ENCODE measurements at regions not wholly inside any gene's neighbourhood (a gene's known extent, or its start where the extent isn't known, plus 50 kb on each side); places are given as distances from the start of the nearest gene placed in this dataset.
"Not testable (repeated sequence)": the region's sequence is repeated elsewhere in the genome, so short reads cannot be mapped to it uniquely, and the experiment has no call there.

DNA sequence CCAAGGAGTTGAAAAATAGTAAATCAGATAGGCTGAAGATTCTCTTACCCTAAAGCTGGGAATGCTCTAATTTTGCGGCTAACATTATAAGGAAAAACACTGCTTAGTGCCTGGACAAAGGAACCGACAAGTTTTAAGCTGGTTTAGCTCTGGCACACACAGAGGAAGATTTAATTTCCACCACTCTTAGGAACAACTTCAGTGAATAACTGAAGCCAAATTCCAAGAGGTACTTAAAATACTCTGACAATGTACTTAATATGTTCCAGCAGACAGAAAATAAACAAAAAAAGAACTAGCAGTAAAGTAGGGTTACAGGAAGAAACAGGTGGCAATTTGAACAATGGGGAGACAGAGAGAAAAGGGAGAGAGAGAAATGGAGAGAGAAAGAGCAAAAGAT, 340.8 kb upstream of the NDST4 start:
- no peak for DNase-seq (ENCODE audit: low read depth)

DNA sequence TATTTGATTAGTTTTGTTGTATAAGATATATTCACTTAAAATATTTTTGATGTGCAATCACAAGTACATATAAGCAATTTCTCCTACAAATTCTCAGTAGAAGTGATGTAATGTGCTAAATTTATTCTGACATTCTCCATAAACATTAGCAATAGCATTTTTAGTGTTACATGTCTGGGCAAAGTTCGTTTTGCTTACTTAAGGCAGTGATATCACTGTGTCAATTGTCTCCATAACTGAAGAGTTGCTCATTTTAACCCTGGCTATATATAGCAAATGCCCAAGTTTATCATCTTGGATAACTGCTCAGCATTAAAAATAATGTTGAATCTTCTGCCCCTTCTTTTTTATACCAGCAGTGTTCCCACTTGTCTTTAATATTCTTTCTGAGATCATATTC, 340.0 kb upstream of the NDST4 start:
- no peak for DNase-seq (ENCODE audit: low read depth)

DNA sequence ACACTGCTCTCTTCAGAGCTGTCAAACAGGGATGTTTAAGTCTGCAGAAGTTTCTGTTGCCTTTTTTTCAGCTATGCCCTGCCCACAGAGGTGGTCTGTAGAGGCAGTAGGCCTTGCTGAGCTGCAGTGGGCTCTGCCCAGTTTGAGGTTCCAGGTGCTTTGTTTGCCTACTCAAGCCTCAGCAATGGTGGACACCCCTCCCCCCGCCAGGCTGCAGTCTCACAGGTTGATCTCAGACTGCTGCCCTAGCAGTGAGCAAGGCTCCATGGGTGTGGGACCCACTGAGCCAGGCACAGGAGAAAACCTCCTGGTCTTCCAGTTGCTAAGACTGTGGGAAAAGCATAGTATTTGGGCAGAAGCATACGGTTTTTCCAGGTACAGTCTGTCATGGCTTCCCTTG, 338.8 kb upstream of the NDST4 start:
- not testable (repeated sequence) for DNase-seq (ENCODE audit: low read depth)

DNA sequence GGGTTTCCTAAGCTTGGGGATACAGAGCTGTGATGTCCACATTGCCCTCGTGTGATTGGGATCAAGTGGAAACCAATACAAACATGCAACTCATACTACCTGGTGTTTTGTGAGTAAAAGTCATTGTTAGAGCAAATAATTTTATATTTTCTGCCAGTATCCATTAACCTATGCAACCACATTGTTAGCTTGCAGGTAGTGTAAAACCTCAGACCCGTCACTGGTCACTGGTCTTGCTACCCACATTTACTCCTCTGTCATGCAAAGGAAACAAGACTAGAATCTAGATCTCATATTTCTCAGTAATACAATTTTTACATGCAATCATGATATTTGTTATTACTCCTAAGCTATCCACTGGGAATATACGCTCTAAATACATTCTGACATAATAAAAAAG, 324.3 kb upstream of the NDST4 start:
- no peak for DNase-seq (ENCODE audit: low read depth)

DNA sequence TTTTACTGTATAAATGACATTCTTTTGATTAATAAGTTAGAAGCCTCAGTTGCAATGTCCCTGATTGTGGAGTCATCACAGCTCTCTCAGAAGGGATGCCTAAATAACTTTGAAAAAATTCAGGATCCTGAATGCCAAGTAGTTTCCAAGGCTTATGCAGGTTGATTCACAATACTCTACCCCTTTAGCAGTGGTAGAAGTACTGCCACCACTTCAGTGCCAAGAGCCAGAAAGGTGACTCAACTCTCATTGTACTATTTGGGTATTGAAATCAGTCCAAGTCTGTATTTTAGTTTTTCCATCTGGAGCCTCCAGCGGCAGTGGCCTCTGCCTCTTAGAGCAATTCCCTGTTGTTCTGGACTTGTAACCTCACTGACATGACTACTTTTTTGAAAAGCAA, 320.1 kb upstream of the NDST4 start:
- DNase-seq (ENCODE audit: low read depth), result no peak

DNA sequence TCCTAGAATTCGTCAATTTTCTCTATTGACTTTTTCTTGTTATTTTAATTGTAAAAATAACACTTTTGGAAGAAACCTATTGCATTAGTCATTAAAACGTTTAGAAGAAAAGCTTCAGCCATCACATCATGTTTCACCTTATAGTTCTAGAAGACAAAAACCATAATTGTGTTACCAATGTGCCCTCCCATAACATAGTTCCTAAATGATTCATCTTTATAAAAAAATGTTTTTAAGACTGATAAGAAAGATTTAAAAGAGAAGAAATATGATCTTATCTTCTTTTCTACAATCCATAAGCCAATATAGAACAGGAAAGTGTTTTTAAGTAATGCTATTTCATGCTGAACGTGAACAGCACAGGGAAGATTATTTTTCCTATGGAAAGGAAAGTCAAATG, 316.6 kb upstream of the NDST4 start:
- no peak for DNase-seq (ENCODE audit: low read depth)

DNA sequence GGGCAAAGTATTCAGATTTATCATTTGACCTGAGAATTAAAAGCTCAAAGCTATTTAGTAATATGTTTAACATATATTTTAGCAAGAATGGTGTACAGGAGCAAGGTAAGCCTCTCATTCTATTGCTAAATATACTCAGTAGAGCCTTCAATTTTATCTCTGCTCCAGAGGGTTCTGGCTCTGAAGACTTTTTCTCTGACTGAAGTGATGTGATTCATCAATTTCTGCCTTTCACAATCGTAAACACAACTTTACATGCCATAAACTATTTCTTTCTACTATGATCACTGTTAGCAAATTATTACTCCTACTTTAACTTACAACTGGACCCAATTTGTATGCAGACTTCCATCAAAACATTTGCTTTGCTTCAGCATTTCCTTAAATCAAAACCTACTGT, 315.0 kb upstream of the NDST4 start:
- no peak for DNase-seq (ENCODE audit: low read depth)

DNA sequence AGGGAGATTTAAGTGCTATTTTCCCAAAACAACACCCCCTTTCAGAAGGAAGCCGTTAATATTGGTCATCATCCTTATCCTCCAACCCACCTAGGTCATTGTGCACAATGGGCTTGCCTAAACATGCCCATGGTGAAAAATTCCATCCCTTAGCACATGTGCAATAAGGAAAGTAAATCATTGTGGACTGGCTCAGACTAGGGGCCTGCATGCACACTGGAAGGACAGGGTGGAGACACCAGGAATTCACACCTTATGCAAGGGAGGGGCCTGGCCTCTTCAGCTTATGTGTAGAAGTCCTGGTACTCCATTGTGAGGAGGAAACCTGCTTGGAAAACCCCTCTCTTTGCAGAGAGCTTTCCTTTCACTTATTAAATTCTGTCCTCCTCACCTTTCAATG, 311.4 kb upstream of the NDST4 start:
- DNase-seq (ENCODE audit: low read depth), result no peak

DNA sequence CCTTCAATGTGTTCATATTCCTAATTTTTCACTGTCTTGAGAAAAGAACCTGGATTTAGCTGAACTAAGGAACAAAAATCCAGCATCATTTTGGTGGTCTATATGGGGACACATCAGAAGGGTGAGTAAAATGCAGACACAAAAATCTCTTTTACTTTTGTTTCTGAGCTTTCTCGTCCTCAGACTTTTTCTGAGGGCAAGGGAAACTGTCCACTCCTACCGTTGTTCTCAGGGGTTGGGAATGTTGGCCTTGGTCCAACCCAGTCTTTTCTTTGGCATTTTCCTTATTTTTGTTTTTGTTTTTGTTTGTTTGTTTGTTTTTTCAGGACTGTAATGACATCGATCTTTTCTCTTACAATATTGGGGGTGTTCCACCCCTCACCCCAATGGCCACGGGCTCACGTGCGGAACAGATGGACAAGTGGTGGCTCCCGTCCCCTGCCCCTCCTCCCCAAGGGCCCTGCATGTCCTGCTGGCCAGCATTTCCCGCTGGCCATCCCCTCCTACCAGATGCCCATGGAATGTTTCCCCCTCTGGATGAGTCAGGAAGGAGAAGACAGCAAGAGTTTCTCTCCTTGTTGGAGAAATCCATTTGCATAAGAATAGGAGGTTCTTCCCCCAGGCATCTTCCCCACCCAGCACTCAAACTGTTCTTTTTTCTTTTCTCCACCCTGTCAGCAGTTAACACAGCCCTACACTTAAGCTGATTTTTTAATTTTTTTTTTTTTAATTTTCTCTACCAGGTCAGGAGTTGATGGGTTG, 305.4 kb upstream of the NDST4 start:
- no peak for DNase-seq (ENCODE audit: low read depth)

DNA sequence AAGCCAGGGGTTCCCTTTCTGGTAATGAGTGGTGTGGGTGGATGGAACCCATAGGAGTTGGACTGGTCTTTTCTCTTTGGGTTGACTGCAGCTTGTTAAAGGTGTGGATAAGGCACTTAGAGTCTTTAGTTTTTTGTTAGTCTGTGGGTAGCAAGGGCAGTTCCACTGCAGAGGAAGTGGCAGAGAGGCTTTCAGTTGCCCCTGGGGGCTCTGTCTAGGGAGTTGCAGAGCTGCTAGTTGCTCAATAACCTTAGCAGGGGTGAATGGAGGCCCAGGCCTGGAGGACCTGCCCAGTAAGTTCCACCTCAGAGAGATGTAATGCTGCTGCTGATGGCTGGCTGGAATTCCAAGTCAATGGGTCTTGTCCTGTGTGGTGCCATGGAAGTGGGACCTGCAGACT, 282.6 kb upstream of the NDST4 start:
- no peak for DNase-seq (ENCODE audit: low read depth)

DNA sequence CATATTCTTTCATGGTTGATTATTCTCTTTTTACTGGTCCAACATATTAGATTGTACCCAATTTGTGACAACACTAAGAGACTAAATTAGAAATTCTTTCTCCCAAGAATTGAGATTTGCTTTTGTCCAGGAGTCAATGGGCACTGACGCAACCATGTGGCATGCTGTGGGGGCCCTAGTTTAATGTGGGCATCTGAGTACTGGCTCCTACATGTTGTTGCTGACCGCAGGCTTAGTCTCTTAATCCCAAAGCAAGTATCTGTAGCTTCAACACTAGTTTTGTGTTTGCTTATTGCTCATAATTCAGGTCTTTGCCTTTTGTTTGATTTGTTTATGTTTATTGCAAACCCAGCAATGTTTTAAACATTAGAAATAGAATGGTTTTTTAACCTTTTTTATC, 263.4 kb upstream of the NDST4 start:
- DNase-seq (ENCODE audit: low read depth), result no peak

DNA sequence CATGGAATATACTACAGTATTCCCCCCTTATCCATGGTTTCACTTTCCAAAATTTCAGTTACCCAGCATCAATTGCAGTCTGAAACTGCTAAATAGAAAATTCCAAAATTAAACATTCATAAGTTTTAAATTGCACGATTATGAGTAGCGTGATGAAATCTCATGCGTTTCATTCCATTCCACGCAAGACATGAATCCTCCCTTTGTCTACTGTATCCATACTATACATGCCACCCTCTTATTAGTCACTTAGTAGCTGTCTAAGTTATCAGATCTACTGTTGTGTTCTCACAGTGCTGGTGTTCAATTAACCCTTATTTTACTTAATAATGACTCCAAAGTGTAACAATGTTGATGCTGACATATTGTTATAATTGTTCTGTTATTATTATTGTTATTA, 261.2 kb upstream of the NDST4 start:
- DNase-seq (ENCODE audit: low read depth), result no peak

DNA sequence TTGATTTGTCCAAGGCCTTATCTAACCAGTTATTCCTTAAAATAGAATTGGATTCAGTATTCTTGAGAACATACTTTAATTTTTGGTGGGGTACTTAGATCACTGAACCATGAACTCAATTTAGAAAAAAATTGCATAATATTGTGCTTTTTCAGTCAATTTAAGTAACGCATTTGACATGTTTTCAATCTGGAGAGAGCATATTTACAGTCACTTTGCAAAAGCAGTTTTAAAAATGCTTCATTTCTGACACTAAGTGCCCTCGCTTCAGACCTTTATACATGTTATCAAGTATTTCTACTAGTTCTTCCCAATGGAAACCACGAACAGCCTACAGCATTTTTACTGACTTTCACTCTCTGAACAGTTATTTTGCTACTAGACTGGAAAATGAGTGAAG, 257.1 kb upstream of the NDST4 start:
- DNase-seq (ENCODE audit: low read depth), result no peak

DNA sequence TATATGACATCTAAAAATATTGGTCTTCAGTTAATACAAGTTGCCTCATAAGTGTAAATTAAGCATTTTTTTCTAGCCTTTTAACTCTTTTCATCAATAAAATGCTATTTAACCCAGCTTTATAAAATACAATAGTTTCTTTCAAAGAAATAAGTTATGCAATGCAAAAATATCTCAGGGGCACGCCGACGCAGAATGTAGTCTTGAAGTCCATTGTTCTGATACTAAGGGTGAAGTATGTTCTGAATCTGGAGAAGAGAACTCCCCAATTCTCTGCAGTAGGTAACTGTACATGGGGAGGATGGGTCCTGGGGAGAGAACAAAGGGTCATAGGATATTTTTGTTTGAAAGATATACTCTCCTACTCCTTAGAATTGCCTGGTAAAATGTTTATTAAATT, 256.6 kb upstream of the NDST4 start:
- DNase-seq (ENCODE audit: low read depth), result no peak

DNA sequence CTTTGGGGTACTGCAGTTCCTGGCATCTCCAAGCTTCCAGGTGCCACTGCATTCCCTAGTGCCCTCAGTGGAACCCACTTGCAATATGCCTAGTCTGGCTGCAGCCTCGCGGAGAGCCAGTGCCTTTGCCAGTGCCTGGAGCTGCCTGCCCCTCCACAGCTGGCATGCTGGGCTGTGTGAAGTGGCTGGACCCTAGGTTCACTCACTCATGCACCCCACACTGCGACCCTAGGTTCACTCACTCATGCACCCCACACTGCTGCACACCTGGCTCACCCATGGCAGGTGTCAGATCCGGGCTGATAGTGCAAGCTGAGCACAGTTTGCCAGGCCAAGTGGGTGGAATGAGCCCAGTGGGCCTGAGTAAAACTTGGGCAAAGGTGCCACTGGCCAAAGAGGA, 253.0 kb upstream of the NDST4 start:
- DNase-seq (ENCODE audit: low read depth), result no peak

DNA sequence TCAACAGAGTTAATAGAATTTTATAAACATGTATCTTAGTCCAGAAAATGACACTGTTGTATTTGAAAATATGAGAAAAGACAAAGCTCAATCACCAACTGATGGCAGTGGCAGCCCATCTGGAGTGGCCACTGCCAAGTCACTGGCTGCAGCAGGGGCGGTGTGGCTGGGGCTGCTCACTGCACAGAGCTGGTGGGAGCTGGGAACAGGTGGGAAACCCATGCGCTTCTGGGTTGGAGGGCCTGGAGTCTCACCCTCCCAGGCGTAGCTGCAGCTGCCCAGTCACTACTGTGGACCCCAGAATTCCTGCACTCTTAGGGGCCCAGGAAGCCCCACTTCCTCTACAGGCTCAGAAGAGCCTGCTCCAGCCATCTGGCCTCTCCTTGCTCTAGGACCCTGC, 251.8 kb upstream of the NDST4 start:
- no peak for DNase-seq (ENCODE audit: low read depth)

DNA sequence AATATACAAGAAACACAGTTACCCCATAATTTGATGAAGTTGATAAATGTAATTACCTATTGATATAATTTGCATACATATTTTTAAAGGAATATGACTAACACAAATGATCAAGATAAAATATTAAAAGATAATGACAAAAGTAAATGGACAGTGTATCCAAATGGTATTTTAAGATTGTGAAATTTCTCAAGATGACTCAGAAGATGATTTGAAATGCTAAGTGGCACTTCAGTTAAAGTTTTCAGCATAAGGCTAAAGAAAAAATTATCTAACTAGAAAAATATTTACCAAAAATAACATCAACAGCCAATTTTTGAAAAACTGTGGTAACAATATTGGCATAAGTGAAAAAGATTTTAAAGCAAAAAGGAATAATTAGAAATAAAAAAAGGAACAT, 248.4 kb upstream of the NDST4 start:
- DNase-seq (ENCODE audit: low read depth), result no peak

DNA sequence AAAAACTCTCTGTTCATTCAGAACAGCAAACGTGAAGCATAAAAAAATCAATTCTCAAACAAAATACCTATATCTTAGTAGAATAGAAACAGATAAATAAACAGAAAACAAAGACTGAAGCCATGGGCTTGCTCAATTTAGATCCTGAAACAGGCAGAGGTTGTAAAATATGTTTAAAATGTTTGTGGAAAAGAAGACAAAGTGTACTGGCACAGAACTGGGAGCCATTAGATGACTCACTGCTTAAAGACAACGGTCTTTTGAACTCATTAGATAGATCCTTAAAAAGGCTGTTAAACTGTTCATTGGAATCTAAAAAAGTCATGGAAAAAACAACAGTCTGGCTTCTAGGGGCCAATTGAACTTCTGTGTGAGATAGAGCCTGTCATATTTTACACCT, 247.0 kb upstream of the NDST4 start:
- no peak for DNase-seq (ENCODE audit: low read depth)

DNA sequence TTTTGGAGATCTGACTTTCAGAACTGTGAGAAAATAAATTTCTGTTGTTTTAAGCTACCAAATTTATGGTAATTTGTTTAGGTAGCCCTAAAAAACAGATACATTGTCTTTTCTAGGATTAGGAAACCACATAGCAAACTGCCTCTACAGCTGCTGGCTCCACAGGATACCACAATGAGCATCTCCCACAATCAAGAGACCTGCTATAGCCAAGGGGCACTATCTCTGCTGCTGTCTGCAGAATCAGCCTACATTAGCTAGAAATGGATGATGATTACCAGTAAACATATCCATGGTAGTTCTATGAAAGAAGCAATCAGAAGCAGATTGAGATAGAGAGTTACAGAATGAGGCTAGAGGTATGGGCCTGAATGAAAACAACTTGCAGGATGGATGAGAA, 244.4 kb upstream of the NDST4 start:
- DNase-seq (ENCODE audit: low read depth), result no peak

DNA sequence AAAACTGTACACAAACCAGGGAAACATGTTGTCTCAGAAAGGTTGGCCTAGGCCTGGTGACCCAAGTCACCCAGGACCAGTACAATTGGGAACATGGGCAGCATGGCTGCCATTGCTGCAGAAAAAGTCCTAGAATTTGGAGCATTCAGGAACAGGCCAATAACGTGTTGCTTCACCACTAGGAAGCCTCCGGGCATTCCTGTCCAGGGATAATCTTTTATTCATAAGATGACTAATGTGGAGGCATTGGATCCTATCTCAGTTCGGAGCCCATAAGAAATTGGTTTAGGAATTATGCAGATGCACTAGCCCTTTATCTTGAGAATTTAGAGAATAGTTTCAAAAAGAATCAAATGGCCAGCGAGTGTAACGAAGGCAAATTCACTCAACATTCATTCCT, 242.8 kb upstream of the NDST4 start:
- DNase-seq (ENCODE audit: low read depth), result no peak

DNA sequence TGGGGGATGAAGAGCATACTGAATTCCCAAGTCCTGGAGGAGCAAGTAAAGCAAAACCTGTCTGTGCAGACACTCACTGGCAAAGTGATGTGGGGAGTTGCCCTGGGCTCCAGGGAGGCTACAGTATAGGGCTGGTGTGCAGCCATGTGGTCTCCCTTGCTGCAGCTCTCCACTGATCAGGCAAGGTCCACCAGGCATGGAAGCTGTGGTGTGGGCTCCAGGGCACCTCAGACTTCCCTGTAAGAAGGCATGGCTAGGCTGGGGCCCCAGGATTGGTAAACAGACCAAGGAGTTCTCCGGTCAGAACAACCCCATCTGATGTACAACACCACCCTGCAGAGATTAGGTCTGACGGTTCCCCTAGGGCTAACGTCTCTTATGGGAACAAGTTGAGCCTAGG, 241.9 kb upstream of the NDST4 start:
- no peak for DNase-seq (ENCODE audit: low read depth)

DNA sequence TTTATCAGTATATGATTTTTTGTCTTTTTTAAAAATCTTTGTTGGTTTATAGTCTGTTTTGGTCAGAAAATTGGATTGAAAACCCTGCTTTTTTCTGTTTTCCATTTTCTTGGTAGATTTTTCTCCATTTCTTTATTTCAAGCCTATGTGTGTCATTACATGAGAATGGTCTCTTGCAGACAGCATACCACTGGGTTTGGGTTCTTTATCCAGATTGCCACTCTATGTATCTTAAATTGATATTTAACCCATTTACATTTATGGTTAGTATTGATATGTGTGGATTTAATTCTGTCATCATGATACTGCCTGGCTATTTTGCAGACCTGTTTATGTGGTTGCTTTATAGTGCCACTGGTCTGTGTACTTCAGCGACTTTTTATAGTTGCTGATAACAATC, 239.9 kb upstream of the NDST4 start:
- no peak for DNase-seq (ENCODE audit: low read depth)

DNA sequence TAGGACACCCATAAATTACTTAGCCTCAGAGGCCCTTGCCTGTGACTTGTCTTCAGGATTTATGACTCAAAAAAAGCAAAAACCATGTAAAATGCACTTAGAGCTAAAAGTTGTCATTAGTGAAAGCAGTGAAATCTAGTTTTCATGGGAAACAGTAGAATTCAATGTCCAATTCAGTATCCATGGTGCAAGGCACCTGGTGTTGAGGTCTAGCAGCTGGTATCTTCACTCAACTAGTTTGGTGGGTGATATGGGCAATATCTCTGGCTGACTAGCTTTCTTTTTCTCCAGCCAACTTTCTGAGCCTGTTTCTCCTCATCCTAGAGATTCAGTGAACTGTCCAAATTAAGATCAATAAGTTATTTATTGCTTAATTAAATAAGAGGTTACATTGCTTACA, 229.8 kb upstream of the NDST4 start:
- no peak for DNase-seq (ENCODE audit: low read depth)

DNA sequence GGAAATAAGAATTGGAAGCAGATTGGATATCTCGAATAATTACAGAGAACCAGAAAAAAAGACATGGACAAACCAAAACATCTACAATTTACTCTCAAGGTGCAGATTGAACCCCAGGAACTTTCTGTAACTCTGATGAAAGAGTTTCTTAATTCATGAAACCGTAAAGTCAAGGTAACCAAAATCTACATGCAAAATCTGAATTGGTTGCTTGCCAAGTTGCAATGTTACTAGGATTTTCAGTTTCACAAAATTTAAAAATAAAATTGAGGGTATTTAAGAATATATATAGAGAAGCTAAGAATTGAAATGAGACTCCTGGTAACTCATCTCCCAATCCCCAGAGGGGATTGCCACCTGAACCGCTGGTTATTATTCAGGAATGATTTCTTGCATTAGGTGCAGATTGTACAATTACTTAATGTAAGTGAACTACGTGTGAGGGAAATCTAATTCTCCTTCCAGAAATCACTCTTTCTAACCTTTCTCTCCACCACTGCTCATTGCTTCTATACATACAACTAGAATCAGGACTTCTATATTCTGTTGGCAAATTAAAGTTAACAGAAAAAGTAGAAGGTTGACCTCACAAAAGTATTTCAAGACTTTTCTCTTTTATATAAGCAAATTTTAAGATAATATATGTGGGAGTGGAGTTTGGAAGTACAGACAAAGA, 221.5 kb upstream of the NDST4 start:
- DNase-seq (ENCODE audit: low read depth), result no peak

All from fibroblast of the conjunctiva (primary cell).